ENCODE measurements at regions not wholly inside any gene's neighbourhood (a gene's known extent, or its start where the extent isn't known, plus 50 kb on each side); places are given as distances from the start of the nearest gene placed in this dataset.

- no peak overlapping the region for H2AFZ ChIP-seq (ENCODE audit: low read length)
- H3K9me3 ChIP-seq (ENCODE audit: low read depth, low read length), result no peaks in the 10 kb centered on the region
- no peaks in the 10 kb centered on the region for H3K79me2 ChIP-seq (ENCODE audit: insufficient read depth, low read length)
- H3K36me3 ChIP-seq (ENCODE audit: insufficient read depth, low read length), result no peaks in the 10 kb centered on the region
- no peak overlapping the region for H3K4me2 ChIP-seq (ENCODE audit: insufficient read depth, low read length)
- H3K27ac ChIP-seq (ENCODE audit: low read depth, low read length), result no peak overlapping the region
- no peaks in the 10 kb centered on the region for H3K4me1 ChIP-seq (ENCODE audit: insufficient read depth, low read length)
- no peak for TF ChIP-seq CTCF (IDR thresholded peaks at IDR 0.05; ENCODE audit: extremely low read depth, low read depth, low read length)
- no peak overlapping the region for H3K4me3 ChIP-seq (ENCODE audit: insufficient read depth, low read length)
- peak; percentile 42 for DNase-seq (ENCODE audit: insufficient read length, low spot score, missing footprints)
- no peaks in the 10 kb centered on the region for H4K20me1 ChIP-seq (ENCODE audit: insufficient read depth, low read length)
- H3K27me3 ChIP-seq (ENCODE audit: insufficient read depth, low read length), result no peaks in the 10 kb centered on the region
Observed at GRCh38 chr15:25242166-25242879, 196.5 kb downstream of the UBE3A start.

GRCh38 chr15:25242957-25243799, 195.6 kb downstream of the UBE3A start:
- Histone ChIP-seq H3K4me1 (ENCODE audit: insufficient read depth, low read length) (no peaks in the 10 kb centered on the region), H2AFZ (ENCODE audit: low read length) (no peak overlapping the region), H3K4me2 (ENCODE audit: insufficient read depth, low read length) (no peak overlapping the region), H4K20me1 (ENCODE audit: insufficient read depth, low read length) (no peaks in the 10 kb centered on the region), H3K4me3 (ENCODE audit: insufficient read depth, low read length) (no peak overlapping the region), H3K9me3 (ENCODE audit: low read depth, low read length) (no peaks in the 10 kb centered on the region), H3K27me3 (ENCODE audit: insufficient read depth, low read length) (no peaks in the 10 kb centered on the region), H3K27ac (ENCODE audit: low read depth, low read length) (no peak overlapping the region), H3K36me3 (ENCODE audit: insufficient read depth, low read length) (no peaks in the 10 kb centered on the region), H3K79me2 (ENCODE audit: insufficient read depth, low read length) (no peaks in the 10 kb centered on the region)
- TF ChIP-seq CTCF (IDR thresholded peaks at IDR 0.05; ENCODE audit: extremely low read depth, low read depth, low read length), result no peak
- peak; percentile 68 for DNase-seq (ENCODE audit: insufficient read length, low spot score, missing footprints)

- no peak overlapping the region for H3K27ac ChIP-seq (ENCODE audit: low read depth, low read length)
- no peak for TF ChIP-seq CTCF (IDR thresholded peaks at IDR 0.05; ENCODE audit: extremely low read depth, low read depth, low read length)
- H3K36me3 ChIP-seq (ENCODE audit: insufficient read depth, low read length), result no peaks in the 10 kb centered on the region
- H2AFZ ChIP-seq (ENCODE audit: low read length), result no peak overlapping the region
- H3K4me1 ChIP-seq (ENCODE audit: insufficient read depth, low read length), result no peaks in the 10 kb centered on the region
- no peaks in the 10 kb centered on the region for H3K27me3 ChIP-seq (ENCODE audit: insufficient read depth, low read length)
- no peak overlapping the region for H3K4me2 ChIP-seq (ENCODE audit: insufficient read depth, low read length)
- no peak for DNase-seq (ENCODE audit: insufficient read length, low spot score, missing footprints)
- no peaks in the 10 kb centered on the region for H3K79me2 ChIP-seq (ENCODE audit: insufficient read depth, low read length)
- H3K9me3 ChIP-seq (ENCODE audit: low read depth, low read length), result no peaks in the 10 kb centered on the region
- H4K20me1 ChIP-seq (ENCODE audit: insufficient read depth, low read length), result no peaks in the 10 kb centered on the region
- H3K4me3 ChIP-seq (ENCODE audit: insufficient read depth, low read length), result no peak overlapping the region
Observed at GRCh38 chr15:25243800-25244097, 195.1 kb downstream of the UBE3A start.

Measured in osteoblast (primary cell).